HG03342 (cell line): ENCODE measurements at regions not wholly inside any gene's neighbourhood (a gene's known extent, or its start where the extent isn't known, plus 50 kb on each side); places are given as distances from the start of the nearest gene placed in this dataset.
A peak's percentile ranks its signal among the peaks of the same experiment; 100 is the strongest.

ENCODE experiments used
- ATAC-seq: cut with Tn5 transposase; IDR thresholded peaks from one replicate; pipeline ENCODE4 v1.9.1; 2021; ENCODE audit warnings: mild to moderate bottlenecking, moderate library complexity; ENCODE audit not compliant: unreplicated experiment

DNA sequence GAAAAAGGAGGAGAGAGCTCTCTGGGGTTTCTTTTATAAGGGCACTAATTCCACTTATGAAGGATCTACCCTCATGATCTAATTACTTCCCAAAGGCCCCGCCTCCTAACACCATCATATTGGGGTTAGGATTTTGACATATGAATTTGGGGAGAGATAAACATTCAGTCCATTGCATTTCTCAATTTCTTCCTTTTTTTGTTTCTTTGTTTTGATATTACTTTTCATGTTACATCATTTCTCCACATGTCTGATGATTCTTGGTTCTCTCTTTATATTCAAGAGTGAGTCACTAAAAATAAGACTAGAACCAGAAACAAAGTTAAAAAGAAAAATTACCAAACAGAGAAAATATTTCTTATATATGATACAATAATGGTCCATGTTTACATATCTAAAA, 63.2 kb upstream of the DUSP10 start:
- ATAC-seq = no peak

GRCh38 chr1:221804303-221804702, 62.4 kb upstream of the DUSP10 start:
- ATAC-seq = no peak

- no peak for ATAC-seq
Measured at GRCh38 chr1:221801773-221802516, 60.1 kb upstream of the DUSP10 start.

DNA sequence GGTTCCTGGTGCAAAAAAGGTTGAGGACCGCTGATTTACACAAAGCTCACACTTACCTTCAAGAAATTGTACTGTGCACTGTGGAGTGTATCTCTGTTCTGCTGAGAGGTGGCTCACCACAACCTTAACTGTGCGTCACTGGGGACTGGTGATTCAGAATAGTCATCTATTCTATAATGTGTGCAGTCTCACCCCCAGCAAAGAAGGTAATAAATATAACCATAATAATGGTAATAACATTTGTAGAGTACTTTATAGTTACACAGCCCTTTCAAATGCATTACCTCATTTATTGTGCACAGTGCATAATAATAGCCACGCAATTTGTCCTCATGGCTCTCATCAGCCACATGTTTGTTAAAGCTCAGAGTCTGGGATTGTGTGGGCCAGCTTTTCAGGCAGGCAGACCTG, 59.4 kb upstream of the DUSP10 start:
- ATAC-seq = no peak

- no peak for ATAC-seq
Measured at GRCh38 chr1:221800831-221801230, 58.9 kb upstream of the DUSP10 start.

DNA sequence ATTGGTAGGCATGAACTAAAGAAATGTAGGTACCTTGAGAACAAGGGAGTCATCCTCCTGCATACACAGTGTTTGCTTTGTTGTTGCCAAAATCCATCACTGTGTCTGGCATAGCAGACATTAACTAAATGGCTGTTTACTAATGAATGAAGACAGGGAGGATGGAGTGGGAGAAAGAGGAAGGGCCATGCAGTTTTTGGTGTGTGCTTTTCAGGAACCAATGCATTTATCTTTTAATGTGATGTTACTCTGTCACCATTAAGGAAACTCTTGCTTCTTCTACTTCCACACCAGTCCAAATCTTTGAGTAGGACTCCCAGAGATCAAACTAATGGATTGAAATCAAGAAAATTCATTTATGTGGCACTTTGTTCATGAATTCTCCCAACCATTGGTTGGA, 55.6 kb upstream of the DUSP10 start:
- ATAC-seq = no peak

DNA sequence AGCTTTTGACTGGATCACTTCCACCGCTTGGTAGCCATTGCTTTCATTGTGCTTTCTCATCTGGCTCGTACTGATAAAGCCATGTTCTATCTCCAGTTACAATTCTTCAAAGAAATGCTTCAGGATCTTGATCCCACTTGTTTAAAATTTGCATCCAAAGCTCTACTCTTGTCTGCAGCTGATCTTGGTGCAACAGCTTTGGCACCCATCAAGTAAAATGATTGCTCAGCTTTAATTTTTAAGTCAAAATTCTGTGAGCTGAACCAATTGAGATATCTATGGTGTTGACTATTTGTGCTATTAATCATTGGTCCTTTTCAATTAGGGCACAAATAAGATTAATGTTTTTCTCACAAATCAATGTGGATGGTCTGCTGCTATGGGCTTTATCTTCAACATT, 54.8 kb upstream of the DUSP10 start:
- no peak for ATAC-seq

DNA sequence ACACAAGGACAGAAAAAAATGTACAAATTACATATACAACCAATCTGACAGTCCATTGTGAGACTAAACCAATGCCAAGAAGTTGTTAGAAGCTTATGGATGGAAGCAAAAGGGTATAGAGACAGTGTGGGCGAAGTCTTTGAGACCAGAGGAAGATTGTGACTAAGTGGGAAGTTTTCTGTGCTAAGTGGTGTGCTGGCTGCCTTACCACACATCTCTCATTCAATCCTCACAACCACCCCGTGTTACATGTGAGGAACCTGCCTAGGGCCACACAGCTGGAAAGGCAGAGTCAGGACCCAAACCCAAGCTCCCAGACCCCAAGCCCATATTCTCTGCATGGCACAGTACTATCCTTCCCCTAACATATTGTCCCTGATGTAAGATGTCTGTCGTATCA, 53.5 kb upstream of the DUSP10 start:
- ATAC-seq = no peak

GRCh38 chr1:221794935-221795334, 53.0 kb upstream of the DUSP10 start:
- ATAC-seq = no peak

- peak; percentile 71 for ATAC-seq
Measured at GRCh38 chr1:221794079-221794670, 52.3 kb upstream of the DUSP10 start.

DNA sequence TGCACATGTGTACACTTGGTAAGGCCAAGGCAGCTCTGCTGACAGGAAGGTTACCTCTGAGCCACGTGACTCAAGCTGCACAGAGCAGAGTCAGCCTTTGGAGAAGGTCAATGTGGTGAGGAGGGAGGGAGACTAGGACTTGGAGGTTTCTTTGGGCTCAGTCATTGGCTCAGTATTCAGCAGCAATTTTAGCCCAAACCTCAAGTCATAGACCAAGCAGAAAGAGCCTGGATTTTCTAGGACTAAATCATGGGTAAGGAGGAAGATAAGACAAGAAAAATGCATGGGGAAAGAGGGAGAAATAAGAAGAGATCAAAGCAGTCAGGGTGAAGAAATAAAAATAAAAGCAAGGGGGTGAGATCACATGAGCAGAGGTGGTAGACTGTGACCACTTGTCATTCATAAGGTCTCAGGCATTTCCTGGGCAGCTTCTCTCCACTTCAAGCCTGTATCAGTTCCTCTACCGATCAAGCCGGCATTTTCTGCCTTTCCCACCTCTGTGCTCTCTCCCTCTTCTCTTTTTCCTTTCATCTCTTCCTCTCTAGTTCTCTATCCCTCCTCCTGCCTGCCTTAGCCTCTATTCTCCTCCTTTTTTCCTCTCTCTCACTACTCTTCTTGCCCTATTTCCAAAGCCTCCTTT, 51.7 kb upstream of the DUSP10 start:
- peak; percentile 85 for ATAC-seq

DNA sequence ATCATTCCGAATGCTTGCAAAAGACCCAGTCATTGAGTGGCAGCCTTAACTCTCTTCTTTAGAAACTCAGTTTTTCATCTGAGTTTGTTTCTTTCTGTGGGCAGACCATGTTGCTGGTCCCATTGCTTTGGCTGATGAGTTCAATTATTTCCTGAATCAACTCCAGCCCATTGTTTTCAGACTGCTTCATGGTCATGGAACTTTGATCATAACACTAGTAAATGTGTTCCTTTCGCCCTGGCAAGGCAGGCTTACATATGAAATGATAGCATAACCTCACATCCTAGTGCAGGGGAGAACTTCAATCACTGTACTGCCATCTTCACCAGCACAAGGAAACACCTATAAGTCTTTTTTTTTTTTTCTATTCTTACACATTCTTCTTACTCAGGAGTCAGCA, 50.0 kb upstream of the DUSP10 start:
- ATAC-seq = no peak
